Dedifferentiated amniotic fluid mesenchymal stem cell (primary cell): ENCODE measurements at regions not wholly inside any gene's neighbourhood (a gene's known extent, or its start where the extent isn't known, plus 50 kb on each side); places are given as distances from the start of the nearest gene placed in this dataset.

Experiments
- DNase-seq: peaks from one replicate; pipeline ENCODE4 v3.0.0-alpha.2; 2016; ENCODE audit errors: extremely low spot score

- no peak for DNase-seq
These were observed 334.8 kb downstream of the CBLN1 start for GRCh38 chr16:48946686-48947370.

- no peak for DNase-seq
These were observed 333.0 kb upstream of the N4BP1 start for GRCh38 chr16:48942996-48943395.

- no peak for DNase-seq
These were observed 326.8 kb upstream of the N4BP1 start for GRCh38 chr16:48936811-48937210.

- no peak for DNase-seq
These were observed 322.4 kb upstream of the N4BP1 start for GRCh38 chr16:48932216-48932855.

- no peak for DNase-seq
These were observed 321.1 kb upstream of the N4BP1 start for GRCh38 chr16:48930951-48931553.

GRCh38 chr16:48919791-48920190 lies 309.8 kb upstream of the N4BP1 start:
- no peak for DNase-seq

GRCh38 chr16:48918520-48919258 lies 308.7 kb upstream of the N4BP1 start:
- DNase-seq, result no peak

GRCh38 chr16:48916566-48916965 lies 306.6 kb upstream of the N4BP1 start:
- DNase-seq, result no peak

GRCh38 chr16:48914070-48914469 lies 304.1 kb upstream of the N4BP1 start:
- DNase-seq, result no peak

- DNase-seq, result no peak
These were observed 303.4 kb upstream of the N4BP1 start for GRCh38 chr16:48913384-48913783.

GRCh38 chr16:48912360-48912759 lies 302.4 kb upstream of the N4BP1 start:
- DNase-seq, result no peak

GRCh38 chr16:48911700-48912099 lies 301.7 kb upstream of the N4BP1 start:
- no peak for DNase-seq

- DNase-seq, result no peak
These were observed 300.2 kb upstream of the N4BP1 start for GRCh38 chr16:48910214-48910613.

GRCh38 chr16:48909231-48909630 lies 299.3 kb upstream of the N4BP1 start:
- DNase-seq, result no peak

GRCh38 chr16:48907906-48908634 lies 298.1 kb upstream of the N4BP1 start:
- DNase-seq, result no peak

GRCh38 chr16:48905632-48906505 lies 295.9 kb upstream of the N4BP1 start:
- DNase-seq, result no peak

- DNase-seq, result no peak
These were observed 294.4 kb upstream of the N4BP1 start for GRCh38 chr16:48904333-48904732.

- no peak for DNase-seq
These were observed 293.1 kb upstream of the N4BP1 start for GRCh38 chr16:48903039-48903438.

- no peak for DNase-seq
These were observed 291.9 kb upstream of the N4BP1 start for GRCh38 chr16:48901712-48902374.

GRCh38 chr16:48899500-48899899 lies 289.5 kb upstream of the N4BP1 start:
- DNase-seq, result no peak
